ENCODE measurements at regions not wholly inside any gene's neighbourhood (a gene's known extent, or its start where the extent isn't known, plus 50 kb on each side); places are given as distances from the start of the nearest gene placed in this dataset.

GRCh38 chr10:105351187-105351586, 710.1 kb downstream of the SORCS3 start:
- DNase-seq = no peak

- peak; percentile 3 for DNase-seq
Observed at GRCh38 chr10:105347487-105347886, 706.4 kb downstream of the SORCS3 start.

- DNase-seq = no peak
Observed at GRCh38 chr10:105342606-105343005, 701.5 kb downstream of the SORCS3 start.

- DNase-seq = no peak
Observed at GRCh38 chr10:105339669-105340068, 698.6 kb downstream of the SORCS3 start.

- peak; percentile 8 for DNase-seq
Observed at GRCh38 chr10:105328503-105329133, 687.5 kb downstream of the SORCS3 start.

Measured in fibroblast of skin of abdomen (primary cell).